ENCODE measurements at regions not wholly inside any gene's neighbourhood (a gene's known extent, or its start where the extent isn't known, plus 50 kb on each side); places are given as distances from the start of the nearest gene placed in this dataset.
A peak's percentile ranks its signal among the peaks of the same experiment; 100 is the strongest.

- H3K36me3 ChIP-seq, result no peaks in the 10 kb centered on the region
These were observed 274.8 kb downstream of the LRFN2 start for GRCh38 chr6:40312213-40313015.

GRCh38 chr6:40308533-40309306, 278.4 kb downstream of the LRFN2 start:
- Histone ChIP-seq H3K9me3 (no peaks in the 10 kb centered on the region), H3K36me3 (no peaks in the 10 kb centered on the region), H3K27me3 (peaks cover 24% of the 10 kb centered on the region), H3K4me1 (ENCODE audit: control insufficient read depth in 1 of 2, insufficient read depth in 1 of 2, low read depth in 1 of 2, low read length in 1 of 2) (no peaks in the 10 kb centered on the region), H3K4me3 (ENCODE audit: low read depth in 1 of 2, low read length in 1 of 2) (no peak overlapping the region), H3K27ac (no peak overlapping the region)
- TF ChIP-seq CTCF (IDR thresholded peaks at IDR 0.05), result peak; percentile 70

More at GRCh38 chr6:40312213-40313015, 274.8 kb downstream of the LRFN2 start:
- no peaks in the 10 kb centered on the region for H3K4me1 ChIP-seq (ENCODE audit: control insufficient read depth in 1 of 2, insufficient read depth in 1 of 2, low read depth in 1 of 2, low read length in 1 of 2)
- no peak overlapping the region for H3K27ac ChIP-seq
- H3K4me3 ChIP-seq (ENCODE audit: low read depth in 1 of 2, low read length in 1 of 2), result no peak overlapping the region
- no peak for TF ChIP-seq CTCF (IDR thresholded peaks at IDR 0.05)
- H3K27me3 ChIP-seq, result peaks cover 14% of the 10 kb centered on the region
- H3K9me3 ChIP-seq, result no peaks in the 10 kb centered on the region

- peaks cover 24% of the 10 kb centered on the region for H3K27me3 ChIP-seq
- H3K4me1 ChIP-seq (ENCODE audit: control insufficient read depth in 1 of 2, insufficient read depth in 1 of 2, low read depth in 1 of 2, low read length in 1 of 2), result no peaks in the 10 kb centered on the region
- H3K36me3 ChIP-seq, result no peaks in the 10 kb centered on the region
- no peak for TF ChIP-seq CTCF (IDR thresholded peaks at IDR 0.05)
- no peak overlapping the region for H3K27ac ChIP-seq
- H3K9me3 ChIP-seq, result no peaks in the 10 kb centered on the region
- no peak overlapping the region for H3K4me3 ChIP-seq (ENCODE audit: low read depth in 1 of 2, low read length in 1 of 2)
These were observed 279.5 kb downstream of the LRFN2 start for GRCh38 chr6:40307712-40308111.

- Histone ChIP-seq H3K9me3 (no peaks in the 10 kb centered on the region), H3K36me3 (no peaks in the 10 kb centered on the region), H3K27me3 (peaks cover 16% of the 10 kb centered on the region), H3K4me3 (ENCODE audit: low read depth in 1 of 2, low read length in 1 of 2) (no peak overlapping the region), H3K4me1 (ENCODE audit: control insufficient read depth in 1 of 2, insufficient read depth in 1 of 2, low read depth in 1 of 2, low read length in 1 of 2) (no peaks in the 10 kb centered on the region), H3K27ac (no peak overlapping the region)
- no peak for TF ChIP-seq CTCF (IDR thresholded peaks at IDR 0.05)
These were observed 284.2 kb downstream of the LRFN2 start for GRCh38 chr6:40302856-40303454.

GRCh38 chr6:40299681-40300080, 287.5 kb downstream of the LRFN2 start:
- Histone ChIP-seq H3K9me3 (no peaks in the 10 kb centered on the region), H3K4me3 (ENCODE audit: low read depth in 1 of 2, low read length in 1 of 2) (no peak overlapping the region), H3K36me3 (no peaks in the 10 kb centered on the region), H3K27me3 (no peaks in the 10 kb centered on the region), H3K27ac (no peak overlapping the region), H3K4me1 (ENCODE audit: control insufficient read depth in 1 of 2, insufficient read depth in 1 of 2, low read depth in 1 of 2, low read length in 1 of 2) (no peaks in the 10 kb centered on the region)
- no peak for TF ChIP-seq CTCF (IDR thresholded peaks at IDR 0.05)

Data from neutrophil (primary cell).